NOMO-1 treated with dmso at 0.1 percent for 144 hours (cell line): ENCODE measurements at regions not wholly inside any gene's neighbourhood (a gene's known extent, or its start where the extent isn't known, plus 50 kb on each side); places are given as distances from the start of the nearest gene placed in this dataset.
"Not testable (repeated sequence)": the region's sequence is repeated elsewhere in the genome, so short reads cannot be mapped to it uniquely, and the experiment has no call there.

ENCODE experiments used
- DNase-seq: peaks from one replicate; lab custom pipeline; 2025; ENCODE audit not compliant: unreplicated experiment; lab: John Stamatoyannopoulos, UW

GRCh38 chr1:234781241-234782065 is 171.5 kb upstream of the IRF2BP2 start:
- DNase-seq, result no peak

GRCh38 chr1:234780531-234781162 is 170.7 kb upstream of the IRF2BP2 start:
- no peak for DNase-seq

GRCh38 chr1:234780112-234780511 is 170.1 kb upstream of the IRF2BP2 start:
- DNase-seq, result no peak

- not testable (repeated sequence) for DNase-seq
Measured at GRCh38 chr1:234779600-234779999, 169.6 kb upstream of the IRF2BP2 start.

GRCh38 chr1:234779160-234779538 is 169.2 kb upstream of the IRF2BP2 start:
- no peak for DNase-seq

- DNase-seq, result peak; percentile 99
Measured at GRCh38 chr1:234778221-234779159, 168.5 kb upstream of the IRF2BP2 start.

GRCh38 chr1:234777856-234778220 is 167.9 kb upstream of the IRF2BP2 start:
- DNase-seq, result no peak

- no peak for DNase-seq
Measured at GRCh38 chr1:234776876-234777855, 167.2 kb upstream of the IRF2BP2 start.

- DNase-seq, result no peak
Measured at GRCh38 chr1:234776256-234776875, 166.4 kb upstream of the IRF2BP2 start.

- peak; percentile 95 for DNase-seq
Measured at GRCh38 chr1:234775477-234776246, 165.7 kb upstream of the IRF2BP2 start.

- no peak for DNase-seq
Measured at GRCh38 chr1:234774971-234775370, 165.0 kb upstream of the IRF2BP2 start.

- DNase-seq, result no peak
Measured at GRCh38 chr1:234773936-234774677, 164.1 kb upstream of the IRF2BP2 start.

- peak; percentile 96 for DNase-seq
Measured at GRCh38 chr1:234772345-234773147, 162.6 kb upstream of the IRF2BP2 start.

- no peak for DNase-seq
Measured at GRCh38 chr1:234771642-234772344, 161.8 kb upstream of the IRF2BP2 start.

- no peak for DNase-seq
Measured at GRCh38 chr1:234770924-234771540, 161.1 kb upstream of the IRF2BP2 start.

- no peak for DNase-seq
Measured at GRCh38 chr1:234769986-234770795, 160.2 kb upstream of the IRF2BP2 start.
